DMS153 treated with DMSO at 0.1 percent for 48 hours (cell line): ENCODE measurements at regions not wholly inside any gene's neighbourhood (a gene's known extent, or its start where the extent isn't known, plus 50 kb on each side); places are given as distances from the start of the nearest gene placed in this dataset.
"Not testable (repeated sequence)": the region's sequence is repeated elsewhere in the genome, so short reads cannot be mapped to it uniquely, and the experiment has no call there.

Source experiments
- DNase-seq: peaks from one replicate; lab custom pipeline; 2025; ENCODE audit not compliant: unreplicated experiment; lab: John Stamatoyannopoulos, UW

DNA sequence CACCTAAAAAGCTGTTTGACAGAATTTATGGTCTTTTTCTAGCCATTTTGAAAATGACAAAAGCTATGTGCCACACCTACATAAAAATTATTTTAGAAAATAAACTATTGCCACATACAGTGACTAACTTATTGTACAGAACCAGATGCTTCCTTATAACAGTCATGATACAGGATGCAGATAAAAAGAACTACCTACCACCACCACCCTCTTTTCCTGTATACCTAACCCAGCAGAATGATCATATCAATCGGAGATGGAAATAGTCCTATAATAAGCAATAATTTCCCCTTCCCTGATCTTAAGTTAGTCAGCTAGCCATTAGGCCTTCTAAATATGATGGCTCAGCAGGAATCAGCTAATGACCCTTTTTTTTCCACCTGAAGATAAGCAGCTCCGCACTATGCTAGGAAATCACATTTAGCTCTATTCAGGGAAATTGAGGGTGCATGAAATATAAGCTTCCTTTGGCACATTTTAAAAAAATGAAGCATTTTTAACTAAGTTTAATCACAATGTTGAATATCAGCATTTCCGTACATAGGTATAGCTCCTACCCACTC is 155.5 kb upstream of the SETMAR start:
- no peak for DNase-seq

DNA sequence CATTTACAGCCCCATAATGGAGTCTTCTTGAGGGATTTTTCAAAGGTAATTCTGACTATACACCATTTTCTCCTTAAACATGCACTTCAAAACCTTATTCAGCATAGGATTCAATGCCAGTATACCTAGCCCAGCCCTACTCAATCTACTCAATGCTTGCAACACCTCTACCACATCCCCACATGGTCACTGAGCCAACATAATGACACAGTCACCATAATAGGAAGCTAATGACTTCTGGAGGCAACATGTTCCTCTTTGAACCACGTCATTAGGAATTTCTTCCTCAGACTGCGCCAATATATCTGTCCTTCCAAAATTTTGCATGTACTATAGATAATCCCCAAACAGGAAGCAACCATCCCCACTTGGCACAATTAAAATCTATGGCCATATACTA is 153.9 kb upstream of the SETMAR start:
- no peak for DNase-seq

DNA sequence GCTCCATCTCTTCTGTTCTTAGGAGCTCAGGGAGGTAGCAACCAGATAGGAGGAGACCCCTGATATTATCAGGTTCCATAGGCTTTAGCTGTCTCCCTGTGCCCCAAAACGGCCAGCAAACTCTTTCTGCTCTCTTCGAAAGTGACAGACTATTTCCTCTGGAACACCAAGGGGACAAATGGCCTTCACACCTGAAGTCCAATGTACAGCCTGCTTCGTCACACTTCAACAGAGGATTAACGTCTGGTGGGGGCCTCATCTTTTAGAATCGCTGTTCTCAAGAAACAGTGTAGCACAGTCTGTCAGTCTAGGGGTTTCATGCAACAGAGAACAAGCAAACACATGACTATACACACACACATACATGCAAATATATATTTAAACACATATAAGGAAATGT is 152.4 kb upstream of the SETMAR start:
- no peak for DNase-seq

DNA sequence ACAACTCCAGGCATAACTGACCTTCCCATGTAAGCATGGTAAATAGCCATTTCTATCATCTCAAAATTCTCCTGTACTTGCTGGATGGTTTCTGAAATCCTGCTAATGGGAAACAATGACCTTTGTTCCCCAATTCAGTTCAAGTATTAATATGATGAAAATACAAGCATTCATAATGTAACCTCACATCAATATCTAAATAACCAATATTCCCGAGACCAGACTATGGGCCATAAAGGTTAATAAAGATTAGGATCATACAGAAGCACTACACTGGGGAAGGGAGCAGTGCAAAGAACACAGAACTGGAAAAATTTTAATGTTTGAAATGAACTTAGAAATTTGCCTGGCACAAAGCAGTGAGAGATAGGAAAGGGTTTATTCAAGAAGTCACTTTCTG is 151.3 kb upstream of the SETMAR start:
- no peak for DNase-seq

DNA sequence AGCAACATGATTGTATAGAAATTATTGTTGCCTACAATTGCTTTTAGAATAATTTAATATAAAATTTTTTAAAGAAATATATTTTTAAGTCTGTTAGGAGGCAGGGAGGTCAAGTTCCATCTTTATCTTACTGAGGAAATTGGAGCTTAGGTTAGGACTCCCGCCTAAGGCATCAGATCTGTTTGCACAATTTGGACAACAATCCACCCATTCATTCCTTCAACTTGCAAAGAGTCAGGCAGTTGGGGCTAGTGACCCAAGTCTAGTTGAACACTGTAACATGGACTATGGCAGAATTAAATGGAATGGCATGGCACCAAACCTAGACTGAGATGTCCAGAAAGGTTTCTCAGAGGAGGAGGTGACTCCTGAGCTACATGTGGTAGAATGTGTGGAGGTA is 149.4 kb upstream of the SETMAR start:
- DNase-seq: no peak

DNA sequence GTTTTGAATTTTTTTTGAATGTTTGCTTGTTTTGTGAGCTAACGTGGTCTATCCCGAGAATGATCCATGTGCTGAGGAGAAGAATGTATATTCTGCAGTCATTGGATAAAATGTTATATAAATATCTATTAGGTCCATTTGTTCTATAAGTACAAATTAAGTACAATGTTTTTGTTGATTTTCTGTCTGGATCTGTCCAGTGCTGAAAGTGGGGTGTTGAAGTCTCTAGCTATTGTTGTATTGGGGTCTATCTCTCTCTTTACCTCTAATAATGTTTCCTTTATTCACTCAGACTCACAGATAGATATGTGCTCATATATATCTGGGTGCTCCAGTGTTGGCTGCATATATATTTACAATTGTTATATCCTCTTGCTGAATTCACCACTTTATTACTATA is 144.8 kb upstream of the SETMAR start:
- no peak for DNase-seq

DNA sequence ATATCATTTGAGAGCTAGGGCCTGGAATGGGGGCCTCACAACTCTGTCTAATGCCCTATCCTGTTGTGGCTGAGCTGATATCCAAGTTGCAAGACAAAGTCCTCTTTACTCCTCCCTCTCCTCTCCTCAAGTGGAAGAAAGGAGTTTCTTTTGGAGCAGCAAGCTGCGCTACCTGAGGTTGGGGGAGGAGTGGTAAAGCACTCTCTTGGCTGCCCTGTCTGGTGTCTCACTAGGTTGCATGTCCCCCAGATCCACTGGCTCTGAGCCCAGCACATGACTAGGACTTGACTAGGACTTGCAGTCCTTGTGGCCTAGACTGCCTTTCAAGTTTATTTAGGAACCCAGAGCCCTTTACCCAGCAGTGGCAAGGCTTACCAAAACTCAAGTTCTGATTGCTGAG is 141.1 kb upstream of the SETMAR start:
- DNase-seq: no peak

DNA sequence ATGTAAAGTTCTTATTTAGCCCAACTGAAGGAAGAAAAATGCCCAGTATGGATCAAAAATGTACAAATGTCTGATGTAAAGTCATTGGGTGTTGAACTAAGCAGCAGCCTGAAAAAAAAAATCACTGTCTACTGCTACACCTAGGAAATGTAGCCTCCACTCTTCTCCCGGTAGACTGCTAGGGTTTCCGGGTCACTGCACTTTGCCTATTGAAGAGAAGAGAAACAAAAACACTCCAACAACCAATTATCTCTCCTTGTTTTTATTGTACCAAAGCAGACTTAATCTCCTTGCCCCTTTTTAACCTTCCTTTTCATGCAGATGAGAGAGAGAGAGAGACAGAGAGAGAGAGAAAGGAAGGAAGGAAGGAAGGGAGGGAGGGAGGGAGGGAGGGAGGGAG is 140.2 kb upstream of the SETMAR start:
- DNase-seq: no peak

DNA sequence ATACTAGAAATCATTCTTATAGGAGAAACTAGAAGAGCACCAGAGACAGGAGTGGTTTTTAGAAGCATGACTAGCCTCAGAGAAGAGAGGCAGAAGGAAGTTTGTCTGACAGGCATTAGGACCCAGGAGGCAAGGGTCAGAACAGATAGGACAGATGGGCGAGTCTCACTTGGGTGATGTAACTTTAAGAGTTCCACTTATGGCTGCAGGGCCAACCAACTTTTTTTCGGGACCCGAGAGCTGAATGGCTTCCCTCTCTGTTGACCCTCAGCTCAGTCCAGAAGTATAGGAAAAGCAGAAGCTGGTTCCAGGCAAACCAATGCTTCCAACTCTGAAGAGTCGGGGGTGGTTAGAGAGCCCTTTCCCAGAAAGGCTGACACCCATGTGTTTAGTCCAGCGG is 136.6 kb upstream of the SETMAR start:
- no peak for DNase-seq

DNA sequence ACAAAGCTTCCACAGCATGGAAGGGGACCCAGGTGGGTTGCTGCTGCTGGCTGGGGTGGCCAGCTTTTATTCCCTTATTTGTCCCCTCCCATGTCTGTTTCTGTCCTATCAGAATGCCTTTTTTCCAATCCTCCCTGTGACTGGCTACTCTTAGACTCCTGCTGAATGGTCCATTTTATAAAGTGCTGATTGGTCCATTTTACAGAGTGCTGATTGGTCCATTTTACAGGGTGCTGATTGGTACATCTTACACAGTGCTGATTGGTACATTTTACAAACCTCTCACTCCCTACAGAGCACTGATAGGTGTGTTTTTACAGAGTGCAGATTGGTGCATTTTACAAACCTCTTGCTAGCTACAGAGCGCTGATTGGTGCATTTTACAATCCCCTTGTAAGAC is 135.9 kb upstream of the SETMAR start:
- DNase-seq: not testable (repeated sequence)

DNA sequence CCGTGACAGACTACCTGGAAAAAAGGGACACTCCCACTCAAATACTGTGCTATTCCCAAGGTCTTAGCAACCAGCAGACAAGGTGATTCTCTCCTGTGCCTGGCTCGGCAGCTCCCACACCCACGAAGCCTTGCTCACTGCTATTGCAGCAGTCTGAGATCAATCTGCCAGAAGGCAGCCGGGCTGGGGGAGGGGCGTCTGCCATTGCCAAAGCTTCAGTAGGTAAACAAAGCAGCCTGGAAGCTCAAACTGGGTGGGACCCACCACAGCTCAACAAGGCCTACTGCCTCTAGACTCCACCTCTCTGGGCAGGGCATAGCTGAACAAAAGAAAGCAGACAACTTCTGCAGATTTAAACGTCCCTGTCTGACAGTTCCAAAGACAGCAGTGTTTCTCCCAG is 128.4 kb upstream of the SETMAR start:
- DNase-seq: no peak

DNA sequence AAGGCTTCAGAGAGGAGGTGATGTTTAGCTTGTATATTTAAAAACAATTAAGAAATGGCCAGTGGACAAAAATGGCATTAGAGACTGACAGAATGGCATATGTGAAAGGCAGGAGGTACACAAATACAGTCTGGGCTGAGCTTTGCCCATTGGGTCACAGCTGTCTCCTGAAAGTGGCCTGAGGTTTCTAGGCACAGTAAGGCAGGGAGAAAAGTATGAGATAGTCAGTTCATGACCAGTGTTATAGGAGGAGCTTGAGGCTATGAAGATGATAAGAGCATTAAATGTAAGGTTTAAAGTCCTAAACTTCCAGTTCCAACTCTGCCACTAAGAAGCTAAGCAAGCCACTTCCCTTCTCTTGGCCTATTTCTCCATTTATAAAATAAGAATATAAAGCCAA is 111.2 kb upstream of the SETMAR start:
- DNase-seq: no peak

DNA sequence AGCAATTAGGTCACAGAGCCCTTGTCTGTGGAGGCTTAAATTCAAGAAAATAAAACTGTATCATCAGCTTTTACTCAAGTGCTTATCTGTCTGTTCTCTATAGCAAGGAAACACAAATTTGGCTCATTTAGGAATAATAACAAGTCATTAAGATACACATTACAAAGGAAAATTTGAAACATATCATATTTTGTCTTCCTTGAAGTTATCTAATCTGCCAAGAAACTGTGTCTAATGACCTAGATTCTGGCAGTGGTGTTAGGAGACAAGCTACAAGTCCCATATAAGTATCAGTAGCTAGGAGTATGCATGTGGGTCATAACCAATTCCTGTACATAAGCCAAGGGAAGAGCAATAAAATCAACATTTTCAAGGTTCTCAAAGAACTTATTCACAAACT is 108.2 kb upstream of the SETMAR start:
- DNase-seq: no peak

DNA sequence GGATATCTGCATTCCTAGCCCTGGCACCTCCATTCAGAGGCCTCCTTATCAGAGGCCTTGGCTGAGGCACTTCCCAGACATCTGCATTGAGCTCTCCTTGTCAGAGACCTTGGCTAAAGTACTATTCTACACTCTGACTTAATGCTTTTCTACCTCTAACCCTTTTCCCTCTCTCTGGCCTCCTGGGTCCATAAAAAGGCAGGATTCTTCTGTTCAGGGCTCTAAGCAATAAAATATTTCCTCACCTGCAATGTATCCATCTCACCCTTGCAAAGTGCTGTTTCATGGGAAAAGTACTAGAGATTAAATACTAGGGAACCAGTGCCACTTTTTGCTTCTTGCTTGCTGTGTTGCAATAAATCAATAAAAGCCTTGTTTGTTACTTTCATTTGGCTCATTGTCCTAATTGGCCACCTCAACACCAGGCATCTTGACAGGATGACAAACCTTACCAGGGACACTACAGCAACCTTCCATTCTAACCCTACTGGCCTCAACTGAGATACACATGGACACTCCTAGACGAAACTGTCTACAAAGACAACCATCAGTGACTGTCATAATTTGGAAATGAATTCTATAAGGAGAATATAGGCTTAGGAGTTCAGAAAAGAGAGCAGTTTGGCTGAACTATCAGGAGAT is 106.5 kb upstream of the SETMAR start:
- no peak for DNase-seq

DNA sequence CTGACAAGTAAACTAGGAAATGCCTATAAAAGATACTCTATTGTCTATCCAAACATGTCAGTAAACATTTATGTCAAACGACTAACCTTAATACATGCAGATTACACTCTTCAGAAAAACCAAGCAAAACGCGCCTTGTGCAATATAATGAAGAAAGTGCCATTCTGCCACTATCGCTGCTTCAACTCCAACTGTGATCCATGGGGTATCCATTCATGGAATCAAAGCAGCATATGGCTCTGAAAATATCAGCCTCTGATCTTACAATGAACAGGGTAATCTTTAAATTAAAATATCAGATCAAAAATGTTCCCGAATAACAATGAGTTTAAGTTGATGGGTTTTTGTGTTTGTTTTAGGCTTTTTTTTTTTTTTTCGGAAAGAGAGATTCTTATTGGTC is 105.5 kb upstream of the SETMAR start:
- no peak for DNase-seq

DNA sequence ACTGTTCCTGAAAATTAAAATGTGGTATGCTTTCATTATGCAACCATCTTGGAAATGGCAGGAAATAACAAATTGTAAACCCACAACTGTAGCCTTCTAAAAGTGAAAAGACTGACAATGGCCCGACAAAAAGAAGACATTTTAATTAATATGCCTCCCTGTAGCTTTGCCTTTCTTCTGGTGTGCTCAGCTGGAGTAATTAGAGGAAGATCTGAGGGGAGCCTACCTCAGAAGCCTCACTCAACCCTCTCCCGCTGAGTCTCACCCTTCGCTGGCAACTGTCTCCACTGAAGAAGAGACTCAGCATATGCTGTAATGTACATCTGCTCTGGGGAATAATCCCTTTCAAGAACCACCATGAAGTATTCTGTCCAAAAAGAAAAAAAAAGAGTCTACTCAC is 104.7 kb upstream of the SETMAR start:
- DNase-seq: no peak

DNA sequence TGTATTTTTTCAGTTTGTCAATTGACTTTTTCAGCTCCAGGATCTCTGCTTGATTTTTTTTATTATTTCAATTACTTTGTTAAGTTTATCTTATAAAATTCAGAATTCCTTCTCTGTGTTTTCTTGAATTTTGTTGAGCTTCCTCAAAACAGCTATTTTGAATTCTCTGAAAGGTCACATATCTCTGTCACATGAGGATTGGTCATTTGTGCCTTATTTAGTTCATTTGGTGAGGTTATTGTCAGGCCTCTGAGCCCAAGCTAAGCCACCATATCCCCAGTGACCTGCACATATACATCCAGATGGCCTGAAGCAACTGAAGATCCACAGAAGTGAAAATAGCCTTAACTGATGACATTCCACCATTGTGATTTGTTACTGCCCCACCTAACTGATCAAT is 98.4 kb upstream of the SETMAR start:
- not testable (repeated sequence) for DNase-seq

DNA sequence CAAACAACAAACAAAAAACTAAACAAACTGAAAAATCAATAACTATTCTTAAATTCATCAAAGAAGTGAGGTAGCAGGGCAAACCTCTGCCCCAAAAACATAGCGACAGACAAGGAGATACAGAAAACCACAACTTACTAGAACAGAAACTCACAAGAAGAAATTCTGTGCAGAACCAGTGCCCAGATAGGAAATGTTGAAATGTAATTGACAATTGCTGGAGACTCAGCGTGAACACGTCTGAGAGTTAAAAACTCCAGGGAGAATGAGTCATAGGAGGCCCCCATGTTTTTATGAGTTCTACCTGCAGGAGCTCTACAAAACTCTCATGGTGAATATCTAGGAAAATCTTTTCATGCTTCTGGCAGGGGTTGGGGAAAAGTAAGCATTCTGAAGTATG is 95.5 kb upstream of the SETMAR start:
- DNase-seq: no peak

DNA sequence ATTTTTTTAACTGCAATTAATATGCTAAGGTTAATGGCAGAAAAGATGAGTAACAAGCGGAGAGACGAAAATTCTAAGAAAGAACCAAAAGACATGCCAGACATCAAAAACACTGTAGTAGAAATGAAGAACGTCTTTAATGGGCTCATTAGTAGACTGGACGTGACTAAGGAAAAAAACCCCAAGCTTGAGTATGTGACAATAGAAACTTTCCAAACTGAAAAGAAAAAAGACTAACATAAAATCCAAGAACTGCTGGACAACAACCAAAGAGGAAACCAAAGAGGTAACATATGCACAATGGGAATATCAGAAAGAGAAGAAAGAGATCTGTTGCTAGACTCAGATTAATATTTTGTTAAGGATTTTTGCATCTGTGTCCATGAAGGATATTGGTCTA is 94.6 kb upstream of the SETMAR start:
- no peak for DNase-seq

DNA sequence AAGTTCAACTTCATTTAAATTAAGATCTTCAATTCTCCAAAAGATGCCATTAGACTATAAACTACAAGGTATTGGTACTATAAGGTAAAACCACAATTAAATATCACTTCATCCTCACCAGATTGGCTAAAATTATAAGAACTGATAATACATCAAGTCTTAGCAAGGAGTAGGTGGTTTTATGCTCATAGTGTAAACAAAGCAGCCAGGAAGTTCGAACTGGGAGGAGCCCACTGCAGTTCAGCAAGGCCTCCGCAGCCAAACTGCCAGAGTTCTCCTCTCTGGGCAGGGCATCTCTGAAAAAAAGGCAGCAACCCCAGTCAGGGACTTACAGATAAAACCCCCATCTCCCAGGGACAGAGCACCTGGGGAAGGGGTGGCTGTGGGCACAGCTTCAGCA is 91.6 kb upstream of the SETMAR start:
- no peak for DNase-seq

DNA sequence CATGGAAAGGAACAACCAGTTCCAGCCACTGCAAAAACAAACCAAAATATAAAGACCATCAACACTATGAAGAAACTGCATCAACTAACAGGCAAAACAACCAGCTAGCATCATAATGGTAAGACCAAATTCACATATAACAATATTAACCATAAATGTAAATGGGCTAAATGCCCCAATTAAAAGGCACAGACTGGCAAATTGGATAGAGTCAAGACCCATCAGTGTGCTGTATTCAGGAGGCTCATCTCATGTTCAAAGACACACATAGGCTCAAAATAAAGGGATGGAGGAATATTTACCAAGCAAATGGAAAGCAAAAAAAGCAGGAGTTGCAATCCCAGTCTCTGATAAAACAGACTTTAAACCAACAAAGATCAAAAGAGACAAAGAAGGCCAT is 89.7 kb upstream of the SETMAR start:
- not testable (repeated sequence) for DNase-seq

DNA sequence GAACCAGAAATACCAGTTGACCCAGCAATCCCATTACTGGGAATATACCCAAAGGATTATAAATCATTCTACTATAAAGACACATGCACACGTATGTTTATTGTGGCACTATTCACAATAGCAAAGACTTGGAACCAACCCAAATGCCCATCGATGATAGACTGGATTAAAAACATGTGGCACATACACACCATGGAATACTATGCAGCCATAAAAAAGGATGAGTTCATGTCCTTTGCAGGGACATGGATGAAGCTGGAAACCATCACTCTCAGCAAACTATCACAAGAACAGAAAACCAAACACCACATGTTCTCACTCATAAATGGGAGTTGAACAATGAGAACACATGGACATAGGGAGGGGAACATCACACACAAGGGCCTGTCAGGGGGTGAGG is 86.2 kb upstream of the SETMAR start:
- not testable (repeated sequence) for DNase-seq

DNA sequence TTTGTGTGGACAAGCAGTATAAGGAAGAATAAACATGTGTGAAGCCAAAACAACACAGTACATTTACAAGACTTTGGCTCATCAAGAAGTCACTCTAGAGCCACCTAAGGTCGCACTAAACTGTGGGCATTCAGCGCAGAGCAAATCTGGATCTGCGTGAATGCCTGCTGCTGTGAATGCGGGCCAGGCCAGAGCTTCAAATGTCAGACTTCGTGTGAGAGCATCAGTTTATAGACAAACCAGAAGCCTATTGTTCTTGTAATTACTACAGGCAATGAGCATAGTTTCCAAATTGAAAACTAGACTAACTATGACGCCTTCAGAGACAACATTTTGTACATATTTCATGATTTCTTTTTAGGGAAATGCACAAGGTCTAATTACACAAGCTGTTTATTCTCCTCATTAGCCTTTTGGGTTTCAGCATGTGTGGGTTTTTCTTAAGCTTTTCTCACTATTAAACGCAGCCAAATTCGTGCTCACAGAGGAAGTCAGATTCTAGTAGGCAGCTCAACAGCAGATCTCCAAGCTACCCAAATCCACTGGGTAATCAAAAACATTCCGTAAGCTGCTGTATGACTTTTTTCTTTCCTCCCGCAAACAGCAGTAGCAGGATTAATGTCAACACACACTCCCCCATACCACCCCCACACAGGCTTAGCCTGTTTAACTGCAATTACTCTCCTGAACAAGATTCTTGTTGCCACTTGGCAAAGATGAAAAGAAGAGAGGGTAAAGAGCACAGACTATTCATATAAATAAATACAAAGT is 84.5 kb upstream of the SETMAR start:
- DNase-seq: no peak
